Heart right ventricle (tissue), 16 donors: ENCODE measurements at regions not wholly inside any gene's neighbourhood (a gene's known extent, or its start where the extent isn't known, plus 50 kb on each side); places are given as distances from the start of the nearest gene placed in this dataset.

Experiments
- ATAC-seq, 8 donors: fragments of 200-7000 bp; cut with Tn5 transposase; one replicate each; pipeline ENCODE4 v1.9.1; 2020; ENCODE audit warnings: mild to moderate bottlenecking in 8 of 8, moderate library complexity in 8 of 8, moderate number of reproducible peaks in 1 of 8
- DNase-seq, 2 donors: peaks; one replicate each; pipeline ENCODE4 v3.0.0-alpha.2; 2020
- H3K27ac ChIP-seq, 10 donors: fragments of 200-600 bp; sonication (generic) in 2 of 10; one replicate each; pipeline versions ENCODE4 v1.5.0 to v1.8.0; 2020 to 2022; ENCODE audit warnings: mild to moderate bottlenecking in 3 of 10
- H3K27me3 ChIP-seq, 7 donors: fragments of 200-600 bp; one replicate each; pipeline ENCODE4 v1.8.0; 2021 to 2022; ENCODE audit warnings: mild to moderate bottlenecking in 2 of 7
- H3K36me3 ChIP-seq, 9 donors: fragments of 200-600 bp; sonication (generic) in 1 of 9; one replicate each; pipeline versions ENCODE4 v1.5.0 to v1.8.0; 2020 to 2022; ENCODE audit warnings: mild to moderate bottlenecking in 2 of 9
- H3K4me1 ChIP-seq, 9 donors: fragments of 200-600 bp; sonication (generic) in 1 of 9; one replicate each; pipeline versions ENCODE4 v1.5.0 to v1.8.0; 2020 to 2022; ENCODE audit warnings: mild to moderate bottlenecking in 4 of 9
- H3K4me3 ChIP-seq, 10 donors: fragments of 200-600 bp; sonication (generic) in 2 of 10; one replicate each; pipeline versions ENCODE4 v1.5.0 to v1.8.0; 2020 to 2022; ENCODE audit warnings: mild to moderate bottlenecking in 7 of 10, moderate library complexity in 2 of 10
- H3K9me3 ChIP-seq, 11 donors: fragments of 200-600 bp in 10 of 11; sonication (generic) in 2 of 11; one replicate each; pipeline versions ENCODE4 v1.5.0 to v1.8.0; 2013 to 2022; ENCODE audit warnings: mild to moderate bottlenecking in 2 of 11, control low read depth in 1 of 11, moderate library complexity in 1 of 11
- CTCF ChIP-seq, 9 donors: fragments of 200-600 bp; sonication (generic) in 2 of 9; IDR thresholded peaks; one replicate each; pipeline versions ENCODE4 v1.5.0 to v1.8.0; 2021 to 2022; ENCODE audit warnings: antibody characterized with exemption in 9 of 9, mild to moderate bottlenecking in 5 of 9, moderate library complexity in 1 of 9
- WGBS, 2 donors: extraction: QIAGEN DNeasy Blood & Tissue Kit; methylation state at CpG; one replicate each; pipeline ENCODE4 v1.1.7; 2013; ENCODE audit warnings: inconsistent platforms in 1 of 2; 5-methylcytosine and 5-hydroxymethylcytosine counted together
- intact Hi-C, 10 donors: fragments of 100-400 bp; cut with DNase I; formaldehyde crosslinking; loops; one replicate each; pipeline versions ENCODE4 v1.11.1 to v1.14.2; 2022
- donor health status: Arrhythmogenic right ventricular cardiomyopathy.
- donor health status: ischemic (EF 13 %, LVEDD 7.1; RV severe dilation, severe dysfunction).
- donor health status: healthy with polysubstance abuse.
- donor health status: DM: no; HTN: yes; CAD: no.
- donor health status: DM: no; HTN: no; CAD: no.
- donor health status: ischemic (EF 25% LVEDD 6.9; RV normal size, moderate dysfunction).
- donor health status: ischemic (EF 25% LVEDD 5.7; RV mildly dilated, moderate dysfunction).
- donor health status: healthy.
- donor health status: DM: yes; HTN: yes; CAD: no.
- donor health status: Ischemic cardiomyopathy.
- donor health status: ischemic (EF 35%, LVEDD 5.7; RV mildly dilated, moderate dysfunction).
- donor health status: nonischemic (EF 11% LVEDD 7.7; RV severe dilation, severe dysfunction).
- donor health status: DM: yes; HTN: yes; CAD: no.
- donor health status: PGD.
- donor health status: ischemic (EF 29% LVEDD 5.4; RV normal size, mild dysfunction).
- donor health status: nonischemic (EF 23%, LVEDD 6.1; RV moderate dilation, normal function).

- peaks cover 0 to 3% (median 0%) of the 10 kb centered on the region in 9 donors for H3K4me1 ChIP-seq
- no peak overlapping the region for H3K27ac ChIP-seq
- TF ChIP-seq CTCF (IDR thresholded peaks at IDR 0.05) = no peak
- ATAC-seq (peak in 2 of 8 donors; percentile 29 to 31), DNase-seq (no peak)
- H3K27me3 ChIP-seq = no peaks in the 10 kb centered on the region
- no peaks in the 10 kb centered on the region for H3K36me3 ChIP-seq
- WGBS, 2 donors = 37 to 41% methylated on average over 3 of the region's 3 CpGs
- H3K9me3 ChIP-seq = peaks cover 0 to 25% (median 16%) of the 10 kb centered on the region in 11 donors
- H3K4me3 ChIP-seq = no peak overlapping the region
- intact Hi-C loops = no loop called here
These were observed 183.5 kb upstream of the DPYD start for GRCh38 chr1:98104289-98104688.

GRCh38 chr1:98103617-98104285, 182.9 kb upstream of the DPYD start:
- Histone ChIP-seq H3K27me3 (no peaks in the 10 kb centered on the region), H3K9me3 (peaks cover 0 to 25% (median 16%) of the 10 kb centered on the region in 11 donors), H3K4me3 (no peak overlapping the region), H3K27ac (no peak overlapping the region), H3K36me3 (no peaks in the 10 kb centered on the region), H3K4me1 (peaks cover 0 to 3% (median 0%) of the 10 kb centered on the region in 9 donors)
- TF ChIP-seq CTCF (IDR thresholded peaks at IDR 0.05) = no peak
- ATAC-seq (no peak), DNase-seq (no peak)
- 53 to 59% methylated on average over 5 of the region's 5 CpGs for WGBS, 2 donors
- intact Hi-C loops = no loop called here

GRCh38 chr1:98102345-98103030, 181.7 kb upstream of the DPYD start:
- no peak for TF ChIP-seq CTCF (IDR thresholded peaks at IDR 0.05)
- no peak for ATAC-seq
- no peak for DNase-seq
- 65 to 68% methylated on average over 4 of the region's 4 CpGs for WGBS, 2 donors
- Histone ChIP-seq H3K4me1 (peaks cover 0 to 3% (median 0%) of the 10 kb centered on the region in 9 donors), H3K27me3 (no peaks in the 10 kb centered on the region), H3K9me3 (peaks cover 0 to 16% (median 7%) of the 10 kb centered on the region in 11 donors), H3K4me3 (no peak overlapping the region), H3K36me3 (no peaks in the 10 kb centered on the region), H3K27ac (no peak overlapping the region)
- intact Hi-C loops = no loop called here

GRCh38 chr1:98101364-98101763, 180.5 kb upstream of the DPYD start:
- Histone ChIP-seq H3K4me1 (peaks cover 0 to 3% (median 0%) of the 10 kb centered on the region in 9 donors), H3K27me3 (peaks cover 0 to 3% (median 0%) of the 10 kb centered on the region in 7 donors), H3K9me3 (peaks cover 0 to 5% (median 0%) of the 10 kb centered on the region in 11 donors), H3K4me3 (no peak overlapping the region), H3K27ac (no peak overlapping the region), H3K36me3 (no peaks in the 10 kb centered on the region)
- DNase-seq = no peak
- intact Hi-C loops = no loop called here
- TF ChIP-seq CTCF (IDR thresholded peaks at IDR 0.05) = no peak
- ATAC-seq = no peak
- 81 to 84% methylated on average over 2 of the region's 2 CpGs for WGBS, 2 donors
